ENCODE measurements at regions not wholly inside any gene's neighbourhood (a gene's known extent, or its start where the extent isn't known, plus 50 kb on each side); places are given as distances from the start of the nearest gene placed in this dataset.

GRCh38 chr20:21900431-21900830 lies 195.0 kb downstream of the PAX1 start:
- DNase-seq (ENCODE audit: low read depth in 4 of 4, low spot score in 1 of 4): no peak

DNA sequence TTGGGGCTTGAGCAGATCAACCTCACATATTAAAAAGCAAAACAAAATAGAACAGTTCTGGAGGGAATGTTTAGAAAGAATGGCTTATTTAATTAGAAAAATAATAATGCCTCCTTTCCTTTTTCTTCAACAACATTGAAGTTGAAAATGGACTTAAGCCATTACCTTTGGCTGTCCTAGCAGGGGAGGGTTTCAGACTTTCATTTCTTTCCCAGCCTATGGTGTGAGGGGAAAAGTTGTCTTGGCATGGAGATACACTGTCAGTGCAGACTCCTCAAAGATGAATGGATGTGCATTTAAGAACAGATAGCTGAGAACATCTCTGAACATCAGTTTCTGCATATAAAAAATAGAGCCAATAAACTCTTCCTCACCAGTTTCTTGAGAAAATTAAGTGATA lies 169.5 kb downstream of the PAX1 start:
- no peak for DNase-seq (ENCODE audit: low read depth in 4 of 4, low spot score in 1 of 4)

GRCh38 chr20:21874127-21874526 lies 168.7 kb downstream of the PAX1 start:
- DNase-seq (ENCODE audit: low read depth in 4 of 4, low spot score in 1 of 4): no peak

- no peak for DNase-seq (ENCODE audit: low read depth in 4 of 4, low spot score in 1 of 4)
These were observed 167.8 kb downstream of the PAX1 start for GRCh38 chr20:21873291-21873690.

DNA sequence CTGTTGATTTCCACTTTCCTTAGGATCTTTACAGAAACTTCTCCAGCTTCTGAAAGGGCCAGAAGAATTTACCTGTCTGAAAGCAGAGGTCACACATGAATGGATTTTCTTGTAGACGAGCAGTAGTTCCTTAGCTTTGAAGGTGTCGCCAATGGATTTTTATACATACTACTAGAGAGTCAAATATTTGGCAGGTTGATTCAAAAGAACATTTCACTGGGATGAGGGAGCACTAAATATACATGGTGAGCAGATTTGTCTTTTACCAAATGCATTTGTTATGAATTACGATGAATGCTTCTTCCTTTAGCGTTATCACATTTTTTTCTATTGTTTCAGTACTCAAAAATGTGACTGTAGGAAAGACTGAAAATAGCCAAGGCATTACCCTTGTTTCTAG lies 162.3 kb downstream of the PAX1 start:
- DNase-seq (ENCODE audit: low read depth in 4 of 4, low spot score in 1 of 4): no peak

DNA sequence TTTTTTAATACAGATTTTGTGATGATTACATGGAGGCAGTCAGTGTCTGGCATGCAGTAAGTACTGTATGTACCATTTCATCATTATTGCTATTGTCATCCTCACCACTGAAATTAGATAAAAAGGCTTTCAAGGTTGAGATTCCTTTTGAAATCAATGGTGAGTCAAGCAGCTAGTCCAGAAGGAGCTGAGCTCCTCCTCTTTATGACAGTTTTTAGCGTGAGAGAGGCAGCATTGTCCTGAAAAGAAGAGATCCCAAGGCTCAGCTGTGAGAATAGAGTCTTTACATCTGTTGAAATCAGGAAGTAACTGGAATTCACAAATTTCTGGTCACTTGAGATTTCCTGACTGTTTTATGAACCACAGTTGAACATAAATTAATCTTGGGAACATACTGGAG lies 161.9 kb downstream of the PAX1 start:
- no peak for DNase-seq (ENCODE audit: low read depth in 4 of 4, low spot score in 1 of 4)

- DNase-seq (ENCODE audit: low read depth in 4 of 4, low spot score in 1 of 4): no peak
These were observed 157.5 kb downstream of the PAX1 start for GRCh38 chr20:21862956-21863355.

- DNase-seq (ENCODE audit: low read depth in 4 of 4, low spot score in 1 of 4): no peak
These were observed 156.9 kb downstream of the PAX1 start for GRCh38 chr20:21862259-21862946.

GRCh38 chr20:21840991-21841390 lies 135.5 kb downstream of the PAX1 start:
- no peak for DNase-seq (ENCODE audit: low read depth in 4 of 4, low spot score in 1 of 4)

DNA sequence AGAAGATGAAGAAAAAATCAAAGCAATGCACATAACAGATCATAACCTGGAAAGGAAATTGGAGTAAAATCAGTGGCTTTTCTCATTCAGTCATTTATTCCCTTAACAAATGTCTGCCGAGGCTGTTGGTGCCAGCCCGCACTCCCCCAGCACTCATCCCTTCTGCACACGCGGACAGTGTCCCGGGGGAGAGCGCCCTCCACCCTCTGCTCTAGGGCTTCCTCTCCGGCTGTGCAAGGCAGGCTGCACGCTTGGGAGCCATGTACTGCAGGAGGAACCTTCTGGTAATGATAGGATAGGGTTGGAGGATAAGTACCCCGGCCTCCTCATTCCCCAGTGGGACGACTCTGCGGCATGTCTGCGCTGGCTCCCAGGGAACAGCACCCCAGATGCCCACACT lies 134.5 kb downstream of the PAX1 start:
- DNase-seq (ENCODE audit: low read depth in 4 of 4, low spot score in 1 of 4): no peak

DNA sequence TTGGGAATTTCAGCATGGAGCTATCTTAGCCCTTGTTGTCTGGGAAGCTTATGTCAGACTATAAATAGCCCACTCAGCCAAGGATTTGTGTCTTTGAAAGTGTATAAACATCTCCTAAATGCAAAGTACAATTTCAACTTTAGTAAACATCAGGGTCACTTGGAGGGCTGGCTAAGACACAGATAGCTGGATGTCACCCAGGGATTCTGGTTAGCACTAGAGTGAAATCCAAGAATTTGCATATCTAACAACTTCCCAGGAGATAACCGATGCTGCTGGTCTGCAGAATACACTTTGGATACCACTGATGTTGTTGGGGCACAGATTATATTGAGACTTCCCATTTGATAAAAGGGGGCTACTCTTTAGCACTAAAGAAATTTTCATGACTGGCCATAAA lies 130.9 kb downstream of the PAX1 start:
- no peak for DNase-seq (ENCODE audit: low read depth in 4 of 4, low spot score in 1 of 4)

GRCh38 chr20:21835042-21835441 lies 129.6 kb downstream of the PAX1 start:
- DNase-seq (ENCODE audit: low read depth in 4 of 4, low spot score in 1 of 4): no peak

DNA sequence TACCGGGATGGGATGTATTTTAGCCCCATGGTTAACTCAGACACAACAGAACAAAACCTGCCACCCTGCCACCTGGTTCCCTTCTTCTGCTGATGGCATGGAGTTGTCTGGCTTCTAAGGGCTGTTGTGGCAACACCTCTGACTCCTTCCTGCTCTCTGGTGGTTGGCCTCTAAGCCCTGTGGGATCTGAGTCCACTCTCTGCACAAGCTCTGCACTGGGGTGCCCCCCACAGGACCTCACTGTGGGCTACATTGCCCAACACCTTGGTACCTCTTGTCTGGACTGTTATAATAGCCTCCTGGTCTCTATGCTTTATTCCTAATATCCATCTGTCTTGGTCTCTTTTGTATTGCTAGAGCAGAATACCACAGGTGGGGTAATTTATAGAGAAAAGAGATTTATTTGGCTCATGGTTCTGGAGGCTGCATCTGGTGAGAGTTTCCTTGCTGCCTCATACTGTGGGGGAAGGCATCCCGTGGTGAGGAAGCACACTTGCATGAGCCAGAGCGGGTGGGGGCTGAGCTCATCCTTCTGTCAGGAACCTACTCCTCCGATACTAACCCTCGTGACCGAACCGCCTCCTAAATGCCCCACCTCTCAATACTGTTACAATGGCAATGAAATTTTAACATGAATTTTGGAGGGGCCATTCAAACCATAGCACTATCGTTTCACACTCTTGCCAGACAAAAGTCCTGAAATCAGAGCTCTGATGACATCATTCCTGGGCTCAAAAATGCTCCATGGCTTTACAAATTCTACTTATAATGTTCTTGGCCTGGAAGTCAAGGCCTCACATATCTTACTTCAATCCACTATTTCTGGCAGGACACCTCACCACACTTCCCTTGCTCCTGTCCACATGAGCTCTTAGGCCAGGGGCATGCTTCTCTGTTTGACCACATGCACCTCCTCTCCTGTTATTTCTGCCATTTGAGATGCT lies 127.2 kb downstream of the PAX1 start:
- DNase-seq (ENCODE audit: low read depth in 4 of 4, low spot score in 1 of 4): no peak

GRCh38 chr20:21826976-21827375 lies 121.5 kb downstream of the PAX1 start:
- DNase-seq (ENCODE audit: low read depth in 4 of 4, low spot score in 1 of 4): no peak

DNA sequence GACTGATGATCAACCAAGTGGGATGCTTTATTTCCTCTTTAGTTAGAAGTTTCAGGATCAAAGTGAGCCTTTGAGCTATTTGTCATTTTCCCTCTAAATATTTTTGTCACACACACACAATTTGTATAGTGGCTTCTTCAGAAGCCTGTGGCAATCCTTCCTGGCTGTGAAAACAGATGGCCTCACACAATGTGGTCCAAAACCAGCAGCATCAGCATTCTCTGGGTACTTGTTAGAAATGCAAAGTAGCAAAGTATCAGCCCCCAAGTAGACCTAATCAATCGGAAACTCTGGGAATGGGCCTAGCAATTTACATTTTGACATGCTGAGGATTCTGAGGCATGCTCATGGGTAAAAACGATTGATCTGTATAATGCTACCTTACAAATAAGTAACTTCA lies 115.9 kb downstream of the PAX1 start:
- DNase-seq (ENCODE audit: low read depth in 4 of 4, low spot score in 1 of 4): no peak

GRCh38 chr20:21820688-21821087 lies 115.2 kb downstream of the PAX1 start:
- no peak for DNase-seq (ENCODE audit: low read depth in 4 of 4, low spot score in 1 of 4)

DNA sequence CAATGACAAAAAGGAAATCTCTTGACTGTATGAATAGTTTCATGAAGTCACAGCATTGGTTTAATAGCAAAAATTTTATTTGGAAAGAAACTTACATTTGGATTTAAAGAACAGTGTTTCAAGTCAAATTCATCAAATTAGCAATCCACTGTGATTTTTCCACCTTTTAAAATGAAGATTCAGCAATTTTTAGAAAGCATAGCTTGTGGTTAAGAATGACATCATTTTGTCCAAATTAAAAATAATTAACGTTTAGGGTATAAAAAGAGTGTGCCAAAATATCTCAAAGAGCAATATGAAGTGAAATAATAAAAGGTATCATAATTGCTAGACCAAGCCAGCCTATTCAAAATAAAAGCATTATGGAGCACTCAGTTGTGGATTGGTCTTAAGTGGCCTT lies 114.6 kb downstream of the PAX1 start:
- no peak for DNase-seq (ENCODE audit: low read depth in 4 of 4, low spot score in 1 of 4)

- no peak for DNase-seq (ENCODE audit: low read depth in 4 of 4, low spot score in 1 of 4)
These were observed 106.9 kb downstream of the PAX1 start for GRCh38 chr20:21812379-21812778.

DNA sequence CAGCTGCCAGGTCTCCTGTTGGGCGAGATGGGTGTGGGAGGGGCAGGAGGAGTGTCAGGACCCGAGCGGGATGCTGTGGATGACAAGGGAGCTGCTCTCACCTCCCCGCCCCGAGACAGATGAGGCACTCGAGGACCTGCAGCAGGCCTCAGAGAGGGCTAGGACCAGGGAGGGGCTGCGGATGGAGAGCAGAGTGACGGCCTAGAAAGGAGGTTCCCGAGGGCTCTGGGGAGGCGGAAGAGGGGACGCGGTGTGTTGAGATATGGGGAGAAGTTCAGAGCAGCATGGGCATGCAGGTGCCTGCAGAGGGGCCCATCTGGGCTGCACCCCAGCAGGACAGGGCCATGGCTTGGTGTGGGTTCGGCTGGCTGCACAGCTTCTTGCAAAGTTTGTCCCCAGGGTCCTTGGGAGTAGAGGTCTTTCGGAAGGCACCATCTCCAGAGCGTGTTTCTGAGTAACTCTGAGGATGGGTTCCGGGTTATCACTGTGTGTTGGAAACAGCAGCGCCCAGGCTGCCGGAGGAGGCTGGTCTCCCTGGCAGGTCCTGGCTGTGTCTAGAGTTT lies 104.6 kb downstream of the PAX1 start:
- DNase-seq (ENCODE audit: low read depth in 4 of 4, low spot score in 1 of 4): no peak

- DNase-seq (ENCODE audit: low read depth in 4 of 4, low spot score in 1 of 4): peak; percentile 1 to 14 (median 4)
These were observed 103.6 kb downstream of the PAX1 start for GRCh38 chr20:21808863-21809664.

- no peak for DNase-seq (ENCODE audit: low read depth in 4 of 4, low spot score in 1 of 4)
These were observed 102.7 kb downstream of the PAX1 start for GRCh38 chr20:21808139-21808538.

All from stimulated activated CD4-positive, alpha-beta T cell treated with anti-CD3 and anti-CD28 coated beads, Interleukin-1b, Interleukin-23, amount 100 ng/mL, for 24 hours (primary cell).